ENCODE measurements at regions not wholly inside any gene's neighbourhood (a gene's known extent, or its start where the extent isn't known, plus 50 kb on each side); places are given as distances from the start of the nearest gene placed in this dataset.

DNA sequence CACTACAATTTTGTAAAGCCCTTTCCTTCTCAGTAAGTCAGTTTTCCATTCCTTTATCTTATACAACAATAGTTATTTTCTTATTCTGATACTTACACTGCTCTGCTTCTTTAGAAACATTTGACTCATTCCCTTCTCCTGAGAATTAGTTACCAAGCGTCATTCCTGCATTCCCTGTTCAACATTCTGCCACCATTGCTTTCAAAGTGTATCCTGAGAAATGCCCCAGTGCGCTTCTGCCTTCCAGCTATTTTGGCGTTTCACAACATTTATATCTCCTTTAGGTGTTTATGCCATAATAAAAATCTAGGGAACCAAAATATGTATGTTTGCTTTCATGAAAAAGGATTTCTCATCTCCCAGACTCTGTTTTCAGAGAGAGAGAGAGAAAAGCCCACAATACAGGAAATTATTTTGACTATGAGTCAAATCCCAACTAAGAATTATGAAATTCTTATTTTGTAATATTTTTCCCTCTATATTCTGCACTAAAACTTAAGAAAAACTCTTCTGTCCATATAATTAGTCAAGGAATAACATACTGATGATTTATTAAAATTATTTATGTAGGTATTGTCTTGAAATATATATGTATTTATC, 118.2 kb upstream of the RAP2B start:
- Mint-ChIP-seq H3K9me3 (no peaks in the 10 kb centered on the region), H3K27ac (no peak overlapping the region)

DNA sequence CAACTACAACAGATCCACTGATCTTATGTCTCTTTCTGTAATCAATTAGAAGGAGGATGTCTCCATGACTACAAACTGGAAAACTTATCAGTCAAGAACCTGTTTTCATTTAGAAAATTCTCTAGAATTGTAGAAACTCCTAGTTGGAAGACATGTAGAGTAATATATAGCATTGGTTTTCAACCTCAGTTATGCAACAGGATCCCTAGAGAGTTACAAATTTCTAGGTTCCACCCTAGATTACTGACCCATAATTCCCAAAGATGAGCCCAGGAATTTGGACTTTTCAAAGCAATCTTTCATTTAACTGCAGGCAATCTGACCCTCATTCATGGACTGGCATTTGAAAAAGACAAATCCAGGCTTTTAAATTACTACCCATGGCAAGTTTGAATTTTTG, 116.9 kb upstream of the RAP2B start:
- H3K9me3 Mint-ChIP-seq, result no peaks in the 10 kb centered on the region

More for the DNA sequence above, 118.2 kb upstream of the RAP2B start:
- H3K27me3 Mint-ChIP-seq (ENCODE audit: low read depth, poor library complexity), result no peaks in the 10 kb centered on the region
- no peaks in the 10 kb centered on the region for H3K4me1 Mint-ChIP-seq
- no peak overlapping the region for H3K4me3 Mint-ChIP-seq
- no peak for DNase-seq
- TF ChIP-seq CTCF (IDR thresholded peaks at IDR 0.05), result no peak
- H3K36me3 Mint-ChIP-seq (ENCODE audit: low read depth), result no peaks in the 10 kb centered on the region

DNA sequence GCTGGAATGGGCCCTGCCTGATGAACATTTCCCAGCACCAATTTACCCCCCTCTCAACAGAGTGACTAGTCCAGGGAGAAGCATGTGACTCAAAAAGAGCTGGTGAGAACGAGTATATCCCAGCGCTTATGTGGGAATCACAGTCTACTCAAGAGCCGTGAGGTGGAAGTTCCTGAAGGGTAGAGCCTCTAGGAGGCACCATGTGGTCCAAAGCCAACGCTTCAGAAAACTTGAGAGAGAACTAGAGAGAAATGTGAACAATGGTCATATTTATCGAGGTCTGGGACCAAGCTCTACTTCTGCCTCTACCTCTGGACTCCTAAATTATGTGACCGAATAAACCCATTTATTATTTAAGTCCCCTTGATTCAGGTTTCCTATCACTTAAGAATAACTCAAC, 111.0 kb upstream of the RAP2B start:
- no peak overlapping the region for H3K27ac Mint-ChIP-seq
- no peaks in the 10 kb centered on the region for H3K36me3 Mint-ChIP-seq (ENCODE audit: low read depth)
- no peak for DNase-seq
- no peak overlapping the region for H3K4me3 Mint-ChIP-seq
- TF ChIP-seq CTCF (IDR thresholded peaks at IDR 0.05), result no peak
- peaks cover 2% of the 10 kb centered on the region for H3K9me3 Mint-ChIP-seq
- peaks cover 8% of the 10 kb centered on the region for H3K4me1 Mint-ChIP-seq
- H3K27me3 Mint-ChIP-seq (ENCODE audit: low read depth, poor library complexity), result no peaks in the 10 kb centered on the region

More for the DNA sequence above, 116.9 kb upstream of the RAP2B start:
- no peaks in the 10 kb centered on the region for H3K27me3 Mint-ChIP-seq (ENCODE audit: low read depth, poor library complexity)
- H3K36me3 Mint-ChIP-seq (ENCODE audit: low read depth), result no peaks in the 10 kb centered on the region
- H3K27ac Mint-ChIP-seq, result no peak overlapping the region
- no peak overlapping the region for H3K4me3 Mint-ChIP-seq
- no peaks in the 10 kb centered on the region for H3K4me1 Mint-ChIP-seq
- DNase-seq, result no peak
- TF ChIP-seq CTCF (IDR thresholded peaks at IDR 0.05), result no peak

- TF ChIP-seq CTCF (IDR thresholded peaks at IDR 0.05), result no peak
- peaks cover 8% of the 10 kb centered on the region for H3K4me1 Mint-ChIP-seq
- no peaks in the 10 kb centered on the region for H3K36me3 Mint-ChIP-seq (ENCODE audit: low read depth)
These were observed 110.5 kb upstream of the RAP2B start for GRCh38 chr3:153051427-153052095.

DNA sequence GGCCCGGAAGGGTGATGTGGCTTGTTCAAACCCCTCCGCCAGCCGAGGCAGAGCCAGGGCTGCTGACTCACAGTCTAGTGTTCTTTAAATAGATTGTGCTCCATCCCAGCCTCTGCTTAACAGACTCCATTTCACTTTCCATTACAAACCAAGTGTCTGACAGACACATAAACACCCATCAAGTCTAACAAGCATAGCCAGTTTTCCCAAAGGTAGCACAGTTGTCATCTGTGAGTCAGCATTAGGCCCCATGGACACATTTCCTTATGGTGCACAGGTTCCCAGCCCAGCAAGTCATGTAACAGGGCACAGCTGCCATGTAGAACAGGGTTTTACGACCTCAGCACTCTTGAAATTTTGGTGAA, 109.9 kb upstream of the RAP2B start:
- TF ChIP-seq CTCF (IDR thresholded peaks at IDR 0.05), result no peak
- no peak overlapping the region for H3K27ac Mint-ChIP-seq

More at GRCh38 chr3:153051427-153052095, 110.5 kb upstream of the RAP2B start:
- DNase-seq, result no peak
- peaks cover 2% of the 10 kb centered on the region for H3K9me3 Mint-ChIP-seq
- H3K27me3 Mint-ChIP-seq (ENCODE audit: low read depth, poor library complexity), result no peaks in the 10 kb centered on the region
- no peak overlapping the region for H3K27ac Mint-ChIP-seq
- H3K4me3 Mint-ChIP-seq, result no peak overlapping the region

GRCh38 chr3:153055217-153055616, 106.8 kb upstream of the RAP2B start:
- TF ChIP-seq CTCF (IDR thresholded peaks at IDR 0.05), result no peak

More for the DNA sequence above, 109.9 kb upstream of the RAP2B start:
- Mint-ChIP-seq H3K4me3 (no peak overlapping the region), H3K4me1 (peaks cover 8% of the 10 kb centered on the region), H3K36me3 (ENCODE audit: low read depth) (no peaks in the 10 kb centered on the region), H3K27me3 (ENCODE audit: low read depth, poor library complexity) (no peaks in the 10 kb centered on the region), H3K9me3 (peaks cover 2% of the 10 kb centered on the region)
- no peak for DNase-seq

More at GRCh38 chr3:153055217-153055616, 106.8 kb upstream of the RAP2B start:
- no peak for DNase-seq
- Mint-ChIP-seq H3K4me1 (peaks cover 8% of the 10 kb centered on the region), H3K27me3 (ENCODE audit: low read depth, poor library complexity) (no peaks in the 10 kb centered on the region), H3K27ac (no peak overlapping the region), H3K36me3 (ENCODE audit: low read depth) (no peaks in the 10 kb centered on the region), H3K4me3 (no peak overlapping the region), H3K9me3 (peaks cover 2% of the 10 kb centered on the region)
